Breast epithelium (tissue), 3 donors: ENCODE measurements at regions not wholly inside any gene's neighbourhood (a gene's known extent, or its start where the extent isn't known, plus 50 kb on each side); places are given as distances from the start of the nearest gene placed in this dataset.

Experiments
- POLR2A ChIP-seq: fragments of 450-650 bp; IDR thresholded peaks from one replicate; pipeline ENCODE4 v1.6.1; 2016; ENCODE audit warnings: antibody characterized with exemption, mild to moderate bottlenecking, moderate library complexity
- TF ChIP-seq, protein P1 (sequence below), 3 donors: fragments of 450-650 bp; IDR thresholded peaks; one replicate each; pipeline ENCODE4 v1.5.1; 2016 to 2017; ENCODE audit warnings: antibody characterized with exemption in 3 of 3, mild to moderate bottlenecking in 3 of 3, moderate library complexity in 3 of 3

- TF ChIP-seq, protein P1, sequence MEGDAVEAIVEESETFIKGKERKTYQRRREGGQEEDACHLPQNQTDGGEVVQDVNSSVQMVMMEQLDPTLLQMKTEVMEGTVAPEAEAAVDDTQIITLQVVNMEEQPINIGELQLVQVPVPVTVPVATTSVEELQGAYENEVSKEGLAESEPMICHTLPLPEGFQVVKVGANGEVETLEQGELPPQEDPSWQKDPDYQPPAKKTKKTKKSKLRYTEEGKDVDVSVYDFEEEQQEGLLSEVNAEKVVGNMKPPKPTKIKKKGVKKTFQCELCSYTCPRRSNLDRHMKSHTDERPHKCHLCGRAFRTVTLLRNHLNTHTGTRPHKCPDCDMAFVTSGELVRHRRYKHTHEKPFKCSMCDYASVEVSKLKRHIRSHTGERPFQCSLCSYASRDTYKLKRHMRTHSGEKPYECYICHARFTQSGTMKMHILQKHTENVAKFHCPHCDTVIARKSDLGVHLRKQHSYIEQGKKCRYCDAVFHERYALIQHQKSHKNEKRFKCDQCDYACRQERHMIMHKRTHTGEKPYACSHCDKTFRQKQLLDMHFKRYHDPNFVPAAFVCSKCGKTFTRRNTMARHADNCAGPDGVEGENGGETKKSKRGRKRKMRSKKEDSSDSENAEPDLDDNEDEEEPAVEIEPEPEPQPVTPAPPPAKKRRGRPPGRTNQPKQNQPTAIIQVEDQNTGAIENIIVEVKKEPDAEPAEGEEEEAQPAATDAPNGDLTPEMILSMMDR (IDR thresholded peaks at IDR 0.05): no peak
- TF ChIP-seq POLR2A: no peak
These were observed 127.6 kb downstream of the EDN3 start for GRCh38 chr20:59428006-59428405.
